Middle frontal gyrus (tissue), 1 donor: ENCODE measurements at regions not wholly inside any gene's neighbourhood (a gene's known extent, or its start where the extent isn't known, plus 50 kb on each side); places are given as distances from the start of the nearest gene placed in this dataset.
"Not testable (repeated sequence)": the region's sequence is repeated elsewhere in the genome, so short reads cannot be mapped to it uniquely, and the experiment has no call there.

ENCODE experiments used
- DNase-seq: peaks from one replicate; pipeline ENCODE4 v3.0.0-alpha.2; 2015; ENCODE audit warnings: low spot score; ENCODE audit errors: extremely low spot score

- DNase-seq, result no peak
These were observed 464.9 kb downstream of the RPS29 start for GRCh38 chr14:49121246-49121645.

- no peak for DNase-seq
These were observed 471.9 kb downstream of the RPS29 start for GRCh38 chr14:49114161-49114893.

GRCh38 chr14:49106741-49107667, 479.2 kb downstream of the RPS29 start:
- DNase-seq, result no peak

- DNase-seq, result no peak
These were observed 480.2 kb downstream of the RPS29 start for GRCh38 chr14:49105956-49106355.

GRCh38 chr14:49105512-49105911, 480.7 kb downstream of the RPS29 start:
- no peak for DNase-seq

GRCh38 chr14:49092345-49092744, 493.8 kb downstream of the RPS29 start:
- DNase-seq, result no peak

GRCh38 chr14:49089107-49089506, 497.1 kb downstream of the RPS29 start:
- DNase-seq, result no peak

- DNase-seq, result not testable (repeated sequence)
These were observed 512.9 kb downstream of the RPS29 start for GRCh38 chr14:49073292-49073691.

GRCh38 chr14:49058511-49058910, 527.7 kb downstream of the RPS29 start:
- DNase-seq, result no peak

GRCh38 chr14:49057838-49058510, 528.2 kb downstream of the RPS29 start:
- no peak for DNase-seq

- DNase-seq, result no peak
These were observed 530.2 kb downstream of the RPS29 start for GRCh38 chr14:49056021-49056420.

- DNase-seq, result no peak
These were observed 533.7 kb downstream of the RPS29 start for GRCh38 chr14:49052521-49052920.

GRCh38 chr14:49051328-49052060, 534.7 kb downstream of the RPS29 start:
- no peak for DNase-seq

- DNase-seq, result no peak
These were observed 535.4 kb downstream of the RPS29 start for GRCh38 chr14:49050822-49051221.

GRCh38 chr14:49049711-49050110, 536.5 kb downstream of the RPS29 start:
- DNase-seq, result no peak

GRCh38 chr14:49044981-49045380, 541.2 kb downstream of the RPS29 start:
- DNase-seq, result no peak

- no peak for DNase-seq
These were observed 549.1 kb downstream of the RPS29 start for GRCh38 chr14:49036984-49037516.

- DNase-seq, result no peak
These were observed 549.9 kb downstream of the RPS29 start for GRCh38 chr14:49036266-49036665.

GRCh38 chr14:49033131-49033530, 553.0 kb downstream of the RPS29 start:
- DNase-seq, result no peak

GRCh38 chr14:49031710-49032109, 554.5 kb downstream of the RPS29 start:
- not testable (repeated sequence) for DNase-seq
